ENCODE measurements at regions not wholly inside any gene's neighbourhood (a gene's known extent, or its start where the extent isn't known, plus 50 kb on each side); places are given as distances from the start of the nearest gene placed in this dataset.

- Histone ChIP-seq H3K9me3 (no peaks in the 10 kb centered on the region), H3K27ac (no peak overlapping the region), H3K4me1 (no peaks in the 10 kb centered on the region), H3K4me3 (no peak overlapping the region), H3K4me2 (no peak overlapping the region)
- DNase-seq (ENCODE audit: low read depth in 1 of 2, low spot score in 1 of 2) (no peak), ATAC-seq (no peak), FAIRE-seq (no peak)
- no peak for TF ChIP-seq MAFK (IDR thresholded peaks at IDR 0.05; ENCODE audit: partially characterized antibody)
- peak; percentile 20; the same call in 1 of the 2 replicates for TF ChIP-seq CBX8 (IDR thresholded peaks at IDR 0.05)
- TF ChIP-seq ZC3H11A (IDR thresholded peaks at IDR 0.05) = no peak
- TF ChIP-seq HDAC2 (IDR thresholded peaks at IDR 0.05) = no peak
- no peak for TF ChIP-seq NR3C1 (IDR thresholded peaks at IDR 0.05)
- no peak for TF ChIP-seq MAX (IDR thresholded peaks at IDR 0.05)
- CTCF ChIA-PET = interaction anchor here (1.3 kb wide), 1 partner anchor 132 kb away, joined by 3 read pairs; no protein-coding TSS in a partner anchor
- POLR2A ChIA-PET = no interaction called here
- WGBS (ENCODE audit: missing lambda C conversion rate) = 62% methylated on average over 3 of the region's 3 CpGs
Observed at GRCh38 chr7:26535483-26536007, 243.9 kb downstream of the SNX10 start.

GRCh38 chr7:26538216-26538615 lies 246.6 kb downstream of the SNX10 start:
- WGBS (ENCODE audit: missing lambda C conversion rate) = 8% methylated on average over 7 of the region's 7 CpGs
- H3K4me3 ChIP-seq = no peak overlapping the region
- DNase-seq (ENCODE audit: low read depth in 1 of 2, low spot score in 1 of 2) (no peak), ATAC-seq (no peak), FAIRE-seq (no peak)
- no peaks in the 10 kb centered on the region for H3K4me1 ChIP-seq
- TF ChIP-seq E2F6 (IDR thresholded peaks at IDR 0.05; ENCODE audit: borderline replicate concordance, low read depth) (no peak), RAD21 (conservative IDR thresholded peaks at IDR 0.05 in 1 of 2, IDR thresholded peaks at IDR 0.05 in 1 of 2) (no peak), ELK1 (IDR thresholded peaks at IDR 0.05; ENCODE audit: low read depth, low read length) (no peak), NR3C1 (IDR thresholded peaks at IDR 0.05) (no peak)
- CTCF ChIA-PET = interaction anchor here (0.6 to 1.5 kb wide), 2 partner anchors 10 to 143 kb away, joined by 4 read pairs; no protein-coding TSS in a partner anchor
- H3K4me2 ChIP-seq = no peak overlapping the region
- POLR2A ChIA-PET = no interaction called here
- H3K27ac ChIP-seq = no peak overlapping the region
- no peaks in the 10 kb centered on the region for H3K9me3 ChIP-seq

GRCh38 chr7:26538689-26539088 lies 247.0 kb downstream of the SNX10 start:
- no peak for TF ChIP-seq ZSCAN20 (CRISPR knock-in tag; IDR thresholded peaks at IDR 0.05)
- TF ChIP-seq RFX5 (IDR thresholded peaks at IDR 0.05) = no peak
- no peak for TF ChIP-seq SMC3 (IDR thresholded peaks at IDR 0.05)
- no peak for TF ChIP-seq USF2 (IDR thresholded peaks at IDR 0.05)
- TF ChIP-seq RNF2 (IDR thresholded peaks at IDR 0.05; ENCODE audit: borderline replicate concordance, low read depth) = no peak
- no peak for TF ChIP-seq E2F6 (IDR thresholded peaks at IDR 0.05; ENCODE audit: borderline replicate concordance, low read depth)
- no peak for TF ChIP-seq HOXA7 (CRISPR knock-in tag; IDR thresholded peaks at IDR 0.05)
- no peak for TF ChIP-seq EHMT2 (IDR thresholded peaks at IDR 0.05; ENCODE audit: low read depth)
- no peak for TF ChIP-seq CHD2 (IDR thresholded peaks at IDR 0.05; ENCODE audit: low read length, partially characterized antibody)
- TF ChIP-seq TFCP2L1 (CRISPR knock-in tag; IDR thresholded peaks at IDR 0.05) = no peak
- no peak for TF ChIP-seq CEBPB (IDR thresholded peaks at IDR 0.05)
- TF ChIP-seq ELK1 (IDR thresholded peaks at IDR 0.05; ENCODE audit: low read depth, low read length) = no peak
- H3K4me1 ChIP-seq = no peaks in the 10 kb centered on the region
- no peaks in the 10 kb centered on the region for H3K9me3 ChIP-seq
- no peak overlapping the region for H3K4me3 ChIP-seq
- no peak overlapping the region for H3K4me2 ChIP-seq
- no peak for FAIRE-seq
- ATAC-seq = no peak
- H3K27ac ChIP-seq = no peak overlapping the region
- DNase-seq (ENCODE audit: low read depth in 1 of 2, low spot score in 1 of 2) = no peak
- ChIA-PET CTCF (interaction anchor here (0.6 kb wide), 1 partner anchor 142 kb away, joined by 4 read pairs; no protein-coding TSS in a partner anchor), POLR2A (no interaction called here)
- WGBS (ENCODE audit: missing lambda C conversion rate) = 4% methylated on average over 3 of the region's 3 CpGs

All from A549 (cell line).